Hematopoietic multipotent progenitor cell treated with erythropoietin and hydrocortisone succinate and interleukin-3 and kit ligand, for 17 days (in vitro differentiated cells): ENCODE measurements at regions not wholly inside any gene's neighbourhood (a gene's known extent, or its start where the extent isn't known, plus 50 kb on each side); places are given as distances from the start of the nearest gene placed in this dataset.

ENCODE experiments used
- DNase-seq: peaks from one replicate; pipeline ENCODE4 v3.0.0-alpha.2; 2015; ENCODE audit warnings: low spot score

DNA sequence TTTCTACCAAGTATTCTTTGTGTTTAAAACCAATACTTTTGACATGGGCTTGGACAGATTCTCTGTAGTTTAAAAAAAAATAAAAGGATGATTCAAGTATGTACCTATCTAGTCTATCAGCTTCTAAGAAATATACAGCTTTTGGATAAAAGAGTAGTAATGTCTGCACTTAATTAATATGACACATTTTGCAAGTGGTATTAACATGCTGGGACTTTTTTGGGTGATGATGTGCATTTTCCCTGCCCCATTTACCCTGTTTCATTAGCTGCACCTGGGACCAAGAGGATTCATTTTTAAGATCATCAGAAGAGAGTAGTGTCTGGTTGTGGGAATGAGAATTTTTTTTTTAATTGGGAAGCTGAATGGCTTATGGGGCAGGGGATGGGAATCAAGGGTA lies 236.2 kb upstream of the KLF14 start:
- no peak for DNase-seq

DNA sequence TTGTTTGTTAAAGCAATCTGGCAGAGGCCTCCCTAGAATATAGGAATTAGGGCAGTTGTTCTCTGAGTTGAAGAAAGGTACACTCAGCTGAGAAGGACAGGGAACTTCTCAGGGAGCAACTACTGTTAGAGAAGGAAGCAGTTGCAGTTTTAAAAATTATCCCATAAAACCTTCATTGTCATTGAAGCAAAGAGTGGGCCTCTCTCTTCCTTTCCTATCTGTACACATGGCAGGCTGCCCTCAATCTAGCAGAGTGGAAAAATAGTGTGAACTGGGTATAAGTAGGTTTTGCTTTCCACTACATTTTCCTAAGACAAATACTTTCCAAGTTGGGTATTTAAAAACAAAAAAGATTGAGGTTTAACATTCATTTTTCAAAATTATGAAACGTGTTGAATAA lies 236.7 kb upstream of the KLF14 start:
- no peak for DNase-seq

DNA sequence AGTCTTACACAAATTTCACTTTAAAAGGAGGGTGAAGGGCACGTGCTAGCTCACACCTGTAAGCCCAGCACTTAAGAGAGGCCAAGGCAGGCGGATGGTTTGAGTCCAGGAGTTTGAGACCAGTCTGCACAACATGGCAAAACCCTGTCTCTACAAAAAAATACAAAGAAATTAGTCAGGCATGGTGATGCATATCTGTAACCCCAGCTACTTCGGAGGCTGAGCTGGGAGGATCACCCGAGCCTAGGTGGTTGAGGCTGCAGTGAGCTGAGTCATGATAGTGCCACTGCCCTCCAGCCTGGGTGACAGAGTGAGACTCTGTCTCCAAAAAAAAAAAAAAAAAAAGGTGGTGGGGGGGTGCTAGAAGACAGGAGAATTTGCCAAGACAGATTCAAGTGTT lies 237.3 kb upstream of the KLF14 start:
- no peak for DNase-seq

DNA sequence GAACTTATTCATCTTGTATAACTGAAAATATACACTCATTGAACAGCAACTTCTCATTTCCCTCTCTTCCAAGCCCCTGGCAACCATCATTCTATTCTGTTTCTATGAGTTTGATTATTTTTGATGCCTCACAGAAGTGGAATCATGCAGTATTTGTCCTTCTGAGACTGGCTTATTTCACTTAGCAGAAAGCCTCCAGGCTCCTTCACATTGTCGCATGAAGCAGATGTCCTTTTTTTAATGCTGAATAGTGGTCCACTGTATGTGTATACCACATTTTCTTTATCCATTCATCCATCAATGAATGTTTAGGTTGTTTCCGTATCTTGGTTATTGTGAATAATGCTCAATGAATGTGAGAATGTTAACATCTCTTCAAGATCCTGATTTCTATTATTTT lies 238.2 kb upstream of the KLF14 start:
- no peak for DNase-seq

DNA sequence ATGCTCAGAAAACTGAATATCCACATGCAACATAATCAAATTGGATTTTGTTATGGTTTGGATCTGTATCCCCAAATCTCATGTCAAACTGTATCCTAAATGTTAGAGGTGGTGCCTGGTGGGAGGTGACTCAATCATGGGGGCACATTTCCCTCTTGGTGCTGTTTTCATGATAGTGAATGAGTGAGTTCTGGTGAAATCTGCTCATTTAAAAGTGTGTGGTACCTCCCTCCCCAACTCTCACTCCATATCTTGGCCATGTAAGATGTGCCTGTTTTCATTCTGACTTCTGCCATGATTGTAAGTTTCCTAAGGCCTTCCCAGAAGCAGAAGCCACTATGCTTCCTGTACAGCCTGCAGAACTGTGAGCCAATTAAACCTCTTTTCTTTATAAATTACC lies 239.6 kb upstream of the KLF14 start:
- no peak for DNase-seq

DNA sequence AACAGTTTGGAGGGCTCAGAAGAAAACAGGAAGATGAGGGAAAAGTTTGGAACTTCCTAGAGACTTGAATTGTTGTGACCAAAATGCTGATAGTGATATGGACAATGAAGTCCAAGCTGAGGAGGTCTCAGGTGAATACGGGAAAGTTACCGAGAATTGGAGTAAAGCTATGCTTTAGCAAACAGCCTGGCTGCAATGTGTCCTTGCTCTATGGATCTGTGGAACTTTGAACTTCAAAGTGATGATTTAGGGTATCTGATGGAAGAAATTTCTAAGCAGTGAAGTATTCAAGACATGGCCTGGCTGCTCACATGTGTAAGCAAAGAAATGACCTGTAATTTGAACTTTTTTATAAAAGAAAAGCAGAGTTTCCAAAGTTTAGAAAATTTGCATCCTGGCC lies 240.2 kb upstream of the KLF14 start:
- DNase-seq = no peak

DNA sequence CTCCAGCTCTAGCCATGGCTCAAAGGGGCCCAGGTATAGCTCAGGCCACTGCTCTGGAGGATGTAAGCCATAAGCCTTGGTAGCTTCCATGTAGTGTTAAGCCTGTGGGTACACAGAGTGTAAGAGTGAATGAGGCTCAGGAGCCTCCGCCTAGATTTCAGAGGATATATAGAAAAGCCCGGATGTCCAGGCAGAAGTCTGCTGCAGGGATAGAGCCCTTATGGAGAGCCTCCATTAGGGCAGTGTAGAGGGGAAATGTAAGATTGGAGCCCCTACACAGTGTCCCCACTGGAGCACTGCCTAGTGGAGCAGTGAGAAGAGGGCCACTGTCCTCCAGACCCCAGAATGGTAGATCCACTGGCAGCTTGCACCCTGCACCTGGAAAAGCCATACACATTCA lies 240.8 kb upstream of the KLF14 start:
- no peak for DNase-seq

DNA sequence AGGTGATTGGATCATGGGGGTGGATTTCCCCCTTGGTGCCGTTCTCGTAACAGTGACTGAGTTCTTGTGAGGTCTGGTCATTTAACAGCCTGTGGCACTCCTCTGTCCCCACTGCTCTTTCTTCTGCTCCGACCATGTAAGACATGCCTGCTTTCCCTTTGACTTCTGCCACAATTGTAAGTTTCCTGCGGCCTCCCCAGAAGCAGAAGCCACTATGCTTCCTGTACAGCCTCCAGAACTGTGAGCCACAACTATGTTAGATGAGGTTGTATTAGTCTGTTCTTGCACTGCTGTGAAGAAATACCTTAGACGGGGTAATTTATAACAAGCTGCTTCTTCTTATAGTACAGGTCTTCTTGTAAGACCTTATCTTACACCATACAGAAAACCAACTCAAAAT lies 241.7 kb upstream of the KLF14 start:
- DNase-seq = no peak

DNA sequence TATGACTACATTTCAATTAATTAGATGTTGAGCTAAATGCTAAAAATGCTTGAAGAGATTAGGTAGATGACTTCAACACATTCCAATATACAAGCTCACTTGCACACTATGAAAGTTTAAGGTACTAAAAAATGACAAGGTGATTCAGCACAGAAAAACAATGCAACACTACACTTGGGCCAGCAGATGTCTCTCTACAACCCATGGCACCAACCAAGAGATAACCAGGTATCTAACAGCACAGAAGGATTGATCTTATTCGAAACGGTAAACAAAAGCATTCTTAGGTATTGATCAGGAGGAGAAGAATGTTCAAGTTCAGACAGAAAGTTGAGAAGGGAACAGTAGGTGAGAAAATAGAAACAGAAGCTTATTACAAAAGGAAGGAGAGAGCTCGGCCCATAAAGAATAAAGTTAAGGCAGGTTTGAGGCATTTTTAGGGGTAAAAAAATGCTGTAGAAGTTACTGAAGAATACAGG lies 248.2 kb upstream of the KLF14 start:
- peak; percentile 48 for DNase-seq

DNA sequence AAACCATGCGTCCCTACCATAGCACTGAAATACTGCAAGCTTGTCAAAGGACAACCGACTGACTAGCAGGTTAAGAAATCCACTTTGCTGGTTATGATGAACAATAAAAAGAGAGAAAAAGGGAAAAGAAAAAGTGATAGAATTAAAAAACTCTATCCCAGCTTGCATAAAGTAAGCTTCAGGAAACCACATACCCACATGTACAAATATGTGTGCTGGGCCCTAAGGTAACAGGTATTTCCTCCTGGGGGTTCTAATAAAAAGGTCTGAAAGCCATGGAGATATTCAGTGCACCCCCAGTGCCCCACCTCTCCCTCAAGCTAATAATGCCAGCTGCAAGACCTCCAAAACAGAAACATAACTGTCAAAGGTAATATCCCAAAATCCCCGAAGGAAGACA lies 248.6 kb upstream of the KLF14 start:
- DNase-seq = no peak

DNA sequence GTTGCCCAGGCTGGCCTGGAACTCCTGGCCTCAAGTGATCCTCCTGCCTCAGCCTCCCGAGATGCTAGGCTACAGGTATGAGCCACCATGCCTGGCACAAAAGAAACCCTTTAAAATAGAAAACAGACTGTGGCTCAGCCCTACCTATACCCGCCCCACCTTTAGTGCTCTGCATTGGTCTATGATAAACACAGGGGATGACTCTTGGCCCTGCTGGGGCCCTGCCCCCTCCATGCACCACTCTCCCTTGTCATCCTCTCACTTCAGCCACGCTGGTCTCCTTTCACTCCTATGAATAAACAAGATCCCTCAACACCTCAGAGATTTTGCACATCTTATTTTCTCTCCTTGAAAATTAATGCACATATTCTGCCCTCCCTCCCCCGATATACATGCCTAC lies 251.4 kb upstream of the KLF14 start:
- no peak for DNase-seq

DNA sequence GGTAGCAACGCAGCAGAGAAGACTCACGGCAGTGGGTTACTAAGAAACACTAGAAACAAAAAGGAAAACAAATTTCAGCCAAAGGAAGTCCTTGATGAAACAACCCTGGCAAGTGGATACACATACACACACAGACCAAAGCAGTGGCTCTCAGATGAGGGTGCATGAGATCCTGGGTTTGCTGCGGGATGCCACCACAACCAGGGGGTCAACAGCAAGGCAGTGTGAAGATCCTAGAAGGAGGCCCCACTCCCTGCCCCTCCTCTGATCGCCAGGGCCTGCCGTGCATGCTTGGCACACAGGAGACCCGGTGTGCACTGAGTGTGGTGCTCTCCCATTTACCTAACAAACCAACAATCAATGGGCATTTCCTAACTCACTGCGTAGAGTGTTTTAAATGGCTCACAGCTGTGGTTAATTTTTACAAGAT lies 252.3 kb upstream of the KLF14 start:
- no peak for DNase-seq

DNA sequence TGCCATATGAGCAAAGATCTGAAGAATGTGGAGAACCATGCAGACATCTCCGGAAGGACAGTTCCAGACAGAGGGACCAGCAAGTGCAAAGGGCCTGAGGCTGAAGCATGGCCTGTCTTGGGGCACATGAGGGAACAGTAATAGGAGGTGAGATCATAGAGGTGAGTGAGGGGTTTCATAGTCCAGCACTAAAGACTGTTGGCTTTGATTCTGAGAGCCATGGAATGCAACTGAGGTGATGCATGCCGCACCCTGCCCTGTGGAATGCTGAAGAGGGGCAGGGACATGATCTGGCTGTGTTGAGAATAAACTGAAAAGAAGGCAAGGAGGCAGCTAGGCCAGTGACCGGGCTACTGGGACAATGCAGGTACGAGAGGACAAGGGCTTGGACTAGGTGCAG lies 253.1 kb upstream of the KLF14 start:
- no peak for DNase-seq

DNA sequence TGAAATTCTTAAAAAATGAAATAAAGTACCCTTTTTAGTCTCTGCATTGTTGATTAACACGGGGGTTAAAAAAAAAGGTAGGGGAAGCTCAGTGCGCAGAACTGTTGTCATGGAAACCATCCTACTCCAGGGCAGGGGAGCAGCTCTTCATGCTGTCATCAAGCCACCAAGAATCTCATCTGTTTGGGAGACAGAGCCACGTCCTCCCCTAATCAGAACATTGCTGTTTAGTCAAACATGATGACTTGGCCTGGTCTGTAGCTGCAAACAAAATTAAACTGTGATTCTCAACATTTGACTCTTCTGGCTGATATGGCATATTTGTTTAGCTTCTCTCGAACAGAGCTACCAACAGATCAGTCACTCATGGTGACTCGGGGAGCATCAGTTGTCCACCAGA lies 254.4 kb upstream of the KLF14 start:
- no peak for DNase-seq

DNA sequence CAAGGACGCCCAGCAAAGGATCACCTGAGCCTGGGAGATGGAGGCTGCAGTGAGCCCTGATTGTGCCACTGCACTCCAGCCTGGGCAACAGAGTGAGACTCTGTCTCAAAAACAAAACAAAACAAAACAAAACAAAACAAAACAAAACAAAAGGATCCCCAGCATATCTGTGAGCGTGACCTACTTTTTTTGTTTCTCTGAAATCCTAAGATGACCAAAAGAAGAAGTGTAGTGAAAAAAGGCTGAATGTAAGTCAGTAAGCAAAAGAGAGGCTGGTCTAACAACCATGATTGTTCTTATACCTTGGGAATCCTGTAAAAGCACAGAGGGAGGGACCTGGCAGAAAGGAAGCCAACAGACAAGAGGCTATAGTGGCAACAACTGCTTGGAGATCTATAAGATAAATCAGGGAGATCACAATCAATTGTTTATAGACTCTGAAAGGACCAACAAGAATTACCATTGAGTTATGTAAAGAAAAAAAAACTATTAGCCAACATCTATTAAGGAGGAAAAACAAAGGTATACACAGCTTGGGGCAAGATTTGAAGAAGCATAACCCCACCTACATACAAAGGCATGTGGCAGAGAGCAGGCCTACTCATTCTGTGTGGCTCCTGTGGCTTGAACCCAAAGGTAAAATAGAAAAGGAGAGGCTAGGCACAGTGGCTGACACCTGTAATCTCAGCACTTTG lies 255.2 kb upstream of the KLF14 start:
- DNase-seq = no peak

DNA sequence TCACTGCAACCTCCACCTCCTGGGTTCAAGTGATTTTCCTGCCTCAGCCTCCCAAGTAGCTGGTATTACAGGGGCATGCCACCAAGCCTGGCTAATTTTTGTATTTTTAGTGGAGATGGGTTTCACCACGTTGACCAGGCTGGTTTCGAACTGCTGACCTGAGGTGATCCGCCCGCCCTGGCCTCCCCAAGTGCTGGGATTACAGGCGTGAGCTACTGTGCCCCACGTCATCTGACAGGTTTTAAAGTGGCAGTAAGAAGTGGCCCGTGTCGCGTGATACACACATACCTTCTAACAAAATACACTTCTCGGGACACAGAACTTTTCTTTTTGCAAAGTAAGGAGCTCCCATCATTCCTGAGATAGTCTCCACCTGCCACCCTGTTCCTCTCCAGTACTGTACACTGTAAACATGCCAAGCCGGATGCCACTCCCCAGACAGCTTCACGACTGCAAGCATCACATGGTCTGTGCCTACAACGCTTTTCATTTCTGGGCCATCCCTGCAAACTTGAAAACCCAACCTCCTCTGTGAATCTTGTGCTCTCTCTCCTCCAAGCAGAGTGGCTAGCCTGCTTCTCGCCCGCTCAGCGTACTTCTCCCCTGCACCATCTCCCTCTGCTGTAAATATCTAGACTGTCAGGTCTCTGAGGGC lies 256.3 kb upstream of the KLF14 start:
- no peak for DNase-seq

DNA sequence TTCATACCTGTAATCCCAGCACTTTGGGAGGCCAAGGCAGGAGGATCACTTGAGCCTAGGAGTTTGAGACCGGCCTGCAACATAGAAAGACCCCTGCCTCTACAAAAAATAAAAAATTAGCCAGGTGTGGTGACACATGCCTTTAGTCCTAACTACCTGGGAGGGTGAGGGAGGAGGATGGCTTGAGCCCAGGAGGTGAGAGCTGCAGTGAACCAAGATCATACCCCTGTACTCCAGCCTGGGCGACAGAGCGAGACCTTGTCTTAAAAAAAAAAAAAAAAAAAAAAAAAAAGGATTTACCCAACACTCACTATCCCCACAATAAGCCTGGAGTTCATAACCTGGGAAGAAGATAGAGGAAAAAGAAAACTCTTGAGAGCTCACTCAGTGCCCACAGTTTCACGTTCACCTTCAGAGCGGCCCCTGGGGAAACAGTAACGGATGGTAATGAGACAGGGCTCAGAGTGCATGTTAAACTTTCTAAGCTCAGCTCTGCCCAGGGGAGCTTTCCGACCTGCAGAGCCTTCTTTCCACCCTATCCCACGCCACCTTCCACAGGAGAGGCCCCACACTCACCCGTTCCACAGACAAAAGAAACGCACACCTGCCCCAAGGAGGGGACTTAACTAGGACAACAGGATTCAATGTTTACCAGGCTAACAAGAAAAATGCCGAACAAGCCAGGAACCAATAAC lies 259.8 kb upstream of the KLF14 start:
- DNase-seq = no peak

DNA sequence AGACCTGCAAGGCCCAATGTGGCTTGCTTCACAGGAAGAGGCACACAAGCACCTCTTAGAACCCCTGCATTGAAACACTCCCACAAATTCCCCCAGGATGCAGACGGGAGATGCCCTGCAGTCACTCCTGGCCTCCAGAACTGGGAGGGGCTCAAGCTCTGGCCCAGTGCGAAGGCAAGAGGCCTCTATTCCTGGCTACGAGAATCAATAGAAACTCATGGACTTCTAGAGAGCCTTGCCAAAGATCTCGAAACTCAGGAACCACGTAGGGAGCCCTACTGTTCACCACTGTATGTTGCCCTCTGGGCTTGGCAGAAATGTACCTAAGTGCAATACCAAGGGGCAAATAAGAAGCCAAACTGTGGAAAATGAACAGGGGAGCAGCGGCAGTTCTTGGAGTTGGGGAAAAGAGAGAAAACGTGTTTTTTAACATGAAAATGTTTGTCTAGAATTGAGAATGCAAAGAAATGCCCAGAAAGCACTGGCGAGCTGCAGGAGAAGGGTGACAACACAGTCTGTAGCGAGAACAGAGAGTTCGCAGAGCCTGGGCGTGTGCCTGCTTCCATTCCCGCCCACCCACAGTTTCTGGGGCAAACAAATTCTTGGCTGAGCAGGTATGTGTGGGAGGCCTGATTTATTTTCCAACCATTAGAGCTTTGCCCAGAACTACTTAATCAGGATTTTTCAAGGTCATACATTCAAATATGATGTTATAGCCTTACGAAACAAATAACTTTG lies 260.5 kb upstream of the KLF14 start:
- no peak for DNase-seq

DNA sequence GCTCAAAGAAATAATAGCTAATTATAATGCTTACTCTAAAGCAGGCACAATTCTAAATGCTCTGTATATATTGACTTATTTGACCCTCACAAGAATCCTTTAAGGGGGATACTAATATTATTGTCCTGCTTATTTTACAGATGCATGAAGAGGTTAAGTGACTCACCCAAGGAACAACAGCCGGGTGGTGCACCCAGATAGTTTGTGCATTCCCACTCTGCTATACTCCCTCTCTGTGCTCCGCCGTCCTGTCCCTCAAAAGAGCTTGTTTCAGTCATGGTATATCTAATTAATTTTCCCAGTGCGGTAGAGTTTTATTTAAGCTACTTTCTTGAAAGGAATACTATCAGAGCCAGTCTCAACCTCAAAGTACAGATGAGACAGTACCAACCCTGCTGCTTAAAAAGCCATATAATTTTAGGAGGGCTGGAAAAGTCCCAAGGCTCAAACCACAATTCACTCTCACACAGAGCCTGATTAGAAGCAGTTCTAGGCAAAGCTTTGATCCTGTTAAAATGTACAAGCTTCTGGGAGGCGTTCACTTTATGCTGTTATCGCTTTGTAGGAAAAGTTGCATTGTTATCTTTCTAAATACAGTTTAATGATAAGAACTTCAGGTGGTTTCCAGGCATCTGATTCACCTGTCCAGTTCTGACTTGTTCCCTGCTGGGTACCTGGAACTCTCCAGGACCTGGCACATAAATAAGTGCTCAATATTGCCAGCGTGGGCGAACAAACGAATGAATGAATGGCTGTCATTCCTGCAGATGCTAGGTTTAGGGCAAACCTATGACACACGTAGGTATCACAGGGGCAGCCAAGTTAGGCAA lies 261.5 kb upstream of the KLF14 start:
- no peak for DNase-seq

DNA sequence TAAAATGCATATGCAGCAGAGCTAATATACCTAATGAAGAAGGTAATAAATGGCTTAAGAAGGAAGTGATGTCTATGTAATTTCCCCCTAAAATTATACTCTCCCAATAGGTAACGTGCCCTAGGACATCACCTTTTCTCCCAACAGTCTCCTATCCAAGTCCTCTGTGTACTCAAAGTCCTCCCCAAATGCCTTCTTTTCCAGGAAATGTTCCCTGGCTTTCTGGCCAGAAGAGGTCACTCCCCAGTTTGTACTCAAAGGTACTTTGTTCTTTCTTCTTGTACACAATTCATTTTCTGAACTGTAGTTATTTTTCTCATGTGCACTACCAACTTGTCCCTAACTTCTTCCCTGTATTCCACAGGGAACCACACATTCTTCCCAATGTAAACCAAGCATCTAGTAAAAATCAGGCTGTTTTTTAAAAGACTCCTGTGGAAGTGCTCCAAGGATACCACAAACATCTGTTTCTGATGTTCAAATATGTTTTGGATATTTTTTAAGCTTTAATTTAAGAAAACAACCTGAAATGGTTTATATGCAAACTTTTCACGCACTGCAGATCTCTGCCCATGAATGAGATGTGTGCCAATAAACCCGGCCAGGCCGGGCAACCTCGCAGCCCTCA lies 262.3 kb upstream of the KLF14 start:
- DNase-seq = no peak

DNA sequence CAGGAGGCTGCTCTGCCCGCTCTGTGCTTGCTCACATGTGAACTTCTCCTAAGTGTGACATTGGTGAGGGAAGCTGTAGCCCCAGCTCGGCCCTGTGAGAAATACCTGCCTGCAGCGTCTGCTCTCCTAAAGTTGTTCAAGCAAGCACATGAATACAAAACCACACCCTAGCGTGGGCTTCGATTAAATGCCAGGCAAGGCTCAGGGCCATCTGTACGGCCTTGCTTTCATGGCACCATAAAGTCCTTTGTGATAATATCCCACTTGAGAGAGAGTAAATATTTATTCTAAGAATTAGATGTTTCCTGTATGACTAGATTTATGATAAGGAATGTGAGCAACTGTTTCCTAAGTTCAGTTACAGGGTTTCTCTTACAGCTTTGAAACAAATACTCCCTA lies 262.8 kb upstream of the KLF14 start:
- DNase-seq = no peak
